IMR-90 (cell line): ENCODE measurements at regions not wholly inside any gene's neighbourhood (a gene's known extent, or its start where the extent isn't known, plus 50 kb on each side); places are given as distances from the start of the nearest gene placed in this dataset.

Source experiments
- POLR2A ChIP-seq: IDR thresholded peaks from 2 replicates; pipeline ENCODE4 v1.6.1; 2012; ENCODE audit warnings: mild to moderate bottlenecking, low read depth, low read length
- RAD21 ChIP-seq: IDR thresholded peaks from 2 replicates; pipeline ENCODE4 v1.6.1; 2012; ENCODE audit warnings: low read length, improper control_type of control experiment
- TF ChIP-seq, protein P1 (sequence below): conservative IDR thresholded peaks from 2 replicates; pipeline ENCODE4 v1.5.1; 2012; ENCODE audit warnings: mild to moderate bottlenecking, low read depth, low read length, improper control_type of control experiment

DNA sequence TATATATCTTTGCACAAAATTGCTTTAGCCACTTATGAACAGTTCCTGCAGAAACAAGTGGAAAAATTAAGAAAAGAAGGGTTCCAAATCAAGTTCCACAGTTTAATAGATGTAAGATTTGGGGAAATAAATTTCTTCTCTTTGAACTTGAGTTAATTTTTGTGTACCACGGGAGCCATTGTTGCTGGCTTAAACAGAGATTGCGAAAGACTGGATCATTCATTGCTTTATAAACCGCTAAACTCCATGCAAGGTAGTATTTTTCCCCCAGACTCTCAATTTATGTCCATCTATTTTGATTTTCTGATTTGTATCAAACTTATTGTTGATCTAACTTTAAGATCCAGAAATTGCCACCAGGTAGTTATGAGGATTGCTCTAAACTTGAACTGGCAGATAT lies 246.1 kb upstream of the ADGRL4 start:
- TF ChIP-seq, protein P1, sequence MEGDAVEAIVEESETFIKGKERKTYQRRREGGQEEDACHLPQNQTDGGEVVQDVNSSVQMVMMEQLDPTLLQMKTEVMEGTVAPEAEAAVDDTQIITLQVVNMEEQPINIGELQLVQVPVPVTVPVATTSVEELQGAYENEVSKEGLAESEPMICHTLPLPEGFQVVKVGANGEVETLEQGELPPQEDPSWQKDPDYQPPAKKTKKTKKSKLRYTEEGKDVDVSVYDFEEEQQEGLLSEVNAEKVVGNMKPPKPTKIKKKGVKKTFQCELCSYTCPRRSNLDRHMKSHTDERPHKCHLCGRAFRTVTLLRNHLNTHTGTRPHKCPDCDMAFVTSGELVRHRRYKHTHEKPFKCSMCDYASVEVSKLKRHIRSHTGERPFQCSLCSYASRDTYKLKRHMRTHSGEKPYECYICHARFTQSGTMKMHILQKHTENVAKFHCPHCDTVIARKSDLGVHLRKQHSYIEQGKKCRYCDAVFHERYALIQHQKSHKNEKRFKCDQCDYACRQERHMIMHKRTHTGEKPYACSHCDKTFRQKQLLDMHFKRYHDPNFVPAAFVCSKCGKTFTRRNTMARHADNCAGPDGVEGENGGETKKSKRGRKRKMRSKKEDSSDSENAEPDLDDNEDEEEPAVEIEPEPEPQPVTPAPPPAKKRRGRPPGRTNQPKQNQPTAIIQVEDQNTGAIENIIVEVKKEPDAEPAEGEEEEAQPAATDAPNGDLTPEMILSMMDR: no peak
- TF ChIP-seq RAD21: no peak
- TF ChIP-seq POLR2A: no peak
